ENCODE measurements at regions not wholly inside any gene's neighbourhood (a gene's known extent, or its start where the extent isn't known, plus 50 kb on each side); places are given as distances from the start of the nearest gene placed in this dataset.

DNA sequence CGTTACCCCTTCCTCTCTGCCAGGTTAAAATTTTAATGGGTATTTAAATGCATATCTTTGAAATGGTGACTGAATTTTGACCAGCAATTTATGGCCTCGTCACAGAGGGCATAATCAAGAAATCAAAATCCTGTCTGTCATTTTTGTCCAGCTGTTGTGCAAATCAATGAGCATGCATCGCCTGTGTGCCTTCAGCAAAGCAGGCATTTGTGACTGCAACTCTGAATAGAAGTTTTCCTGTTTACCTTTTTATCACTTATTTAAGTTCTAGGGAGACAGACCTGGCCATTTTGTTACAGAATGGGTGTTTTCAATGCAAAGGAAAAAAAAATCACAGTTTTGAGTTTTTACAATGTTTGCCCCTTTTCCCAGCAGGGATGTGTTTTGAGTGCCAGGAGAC is 107.4 kb downstream of the PPM1A start:
- CTCF ChIA-PET (ENCODE audit: low intra/inter-chr PET ratio), result no interaction called here
- Histone ChIP-seq H3K27ac (ENCODE audit: extremely low read depth, low read depth, low read length) (no peak overlapping the region), H2AFZ (ENCODE audit: low read depth, low read length) (no peak overlapping the region), H4K20me1 (replicated peaks; ENCODE audit: control insufficient read depth, insufficient read depth, low read length) (no peaks in the 10 kb centered on the region), H3K79me2 (ENCODE audit: control insufficient read depth, insufficient read depth, low read length) (no peaks in the 10 kb centered on the region), H3K9ac (ENCODE audit: insufficient read depth in 1 of 2, low read depth in 2 of 2, low read length in 2 of 2) (no peak overlapping the region), H3K4me3 (no peak overlapping the region), H3K9me1 (ENCODE audit: control insufficient read depth, insufficient read depth, low read length) (no peaks in the 10 kb centered on the region), H3K9me3 (replicated peaks; ENCODE audit: control insufficient read depth, insufficient read depth, low read depth, low read length) (no peaks in the 10 kb centered on the region), H3K36me3 (ENCODE audit: control insufficient read depth, insufficient read depth, low read length) (no peaks in the 10 kb centered on the region), H3K4me1 (replicated peaks in 1 of 2; ENCODE audit: control insufficient read depth in 2 of 2, insufficient read depth in 2 of 2, low read length in 2 of 2) (no peaks in the 10 kb centered on the region), H3K27me3 (ENCODE audit: control insufficient read depth in 2 of 2, insufficient read depth in 2 of 2, low read length in 2 of 2) (no peaks in the 10 kb centered on the region), H3K4me2 (ENCODE audit: insufficient read depth, low read length) (no peak overlapping the region)
- WGBS (ENCODE audit: insufficient coverage, low coverage, missing lambda C conversion rate), result 2% methylated on average over 3 of the region's 3 CpGs
- POLR2A ChIA-PET, result interaction anchor here (0.8 kb wide), 1 partner anchor 213 kb away, joined by 3 read pairs; no protein-coding TSS in a partner anchor
- DNase-seq (ENCODE audit: extremely low read depth in 1 of 4, low spot score in 3 of 4), result no peak
- FAIRE-seq, result no peak
- no peak for ATAC-seq
- no TSS peak for BruUV-seq (replicated peaks)
- intact Hi-C loops (cut with micrococcal nuclease) (no loop called here), in situ Hi-C loops (cut with MboI) (no loop called here)
- TF ChIP-seq TGIF2 (CRISPR knock-in tag; IDR thresholded peaks at IDR 0.05) (no peak), NFE2 (IDR thresholded peaks at IDR 0.05; ENCODE audit: low read depth) (no peak), CBX2 (IDR thresholded peaks at IDR 0.05; ENCODE audit: insufficient read depth, low read length, poor library complexity, severe bottlenecking) (no peak), TCFL5 (CRISPR knock-in tag; conservative IDR thresholded peaks at IDR 0.05) (no peak), ZNF696 (CRISPR knock-in tag; conservative IDR thresholded peaks at IDR 0.05) (no peak), ZNF764 (CRISPR knock-in tag; IDR thresholded peaks at IDR 0.05; ENCODE audit: low read depth) (no peak), JUND (IDR thresholded peaks at IDR 0.05; ENCODE audit: borderline replicate concordance, low read depth, low read length) (no peak), JUND (tag; IDR thresholded peaks at IDR 0.05; ENCODE audit: borderline replicate concordance, low read depth, low read length) (no peak), ARID4B (CRISPR knock-in tag; IDR thresholded peaks at IDR 0.05) (no peak), MYBL2 (IDR thresholded peaks at IDR 0.05; ENCODE audit: low read depth) (no peak), MYBL2 (CRISPR knock-in tag; IDR thresholded peaks at IDR 0.05; ENCODE audit: borderline replicate concordance) (no peak), DIDO1 (tag; IDR thresholded peaks at IDR 0.05; ENCODE audit: low read depth) (no peak), BHLHE40 (IDR thresholded peaks at IDR 0.05; ENCODE audit: low read length) (no peak), KAT8 (IDR thresholded peaks at IDR 0.05; ENCODE audit: low read depth) (no peak), SMARCE1 (IDR thresholded peaks at IDR 0.05) (no peak)
